B cell (primary cell): ENCODE measurements at regions not wholly inside any gene's neighbourhood (a gene's known extent, or its start where the extent isn't known, plus 50 kb on each side); places are given as distances from the start of the nearest gene placed in this dataset.

ENCODE experiments used
- ATAC-seq: fragments of 200-7000 bp; cut with Tn5 transposase; one replicate; pipeline ENCODE4 v1.10.0; 2021; ENCODE audit warnings: low read depth, mild to moderate bottlenecking, moderate number of reproducible peaks, moderate library complexity
- CTCF ChIA-PET: fragments of 350-600 bp; sonication (Branson Sonifier 250); formaldehyde crosslinking; loops from one replicate; lab custom pipeline; 2021; ENCODE audit warnings: antibody characterized with exemption, inconsistent platforms; lab: Charles Lee
- POLR2A ChIA-PET: fragments of 350-600 bp; sonication (Branson Sonifier 250); formaldehyde crosslinking; loops from one replicate; lab custom pipeline; 2021; ENCODE audit warnings: antibody characterized with exemption; lab: Charles Lee
- DNase-seq: peaks from one replicate; pipeline ENCODE4 v3.0.0; 2013
- H2AFZ ChIP-seq: 2 replicates; pipeline ENCODE4 v1.6.1; 2012; ENCODE audit warnings: mild to moderate bottlenecking, low read depth, low read length; ENCODE audit not compliant: insufficient read depth, poor library complexity, severe bottlenecking
- H3K27ac ChIP-seq, 2 donors: 1 replicate in 1 of 2; 2 replicates in 1 of 2; pipeline ENCODE4 v1.5.1; 2012 to 2013; ENCODE audit warnings: low read length in 2 of 2, mild to moderate bottlenecking in 2 of 2, moderate library complexity in 1 of 2
- H3K27me3 ChIP-seq, 4 experiments: fragments of 200-600 bp in 1 of 4; sonication (generic) in 1 of 4; replicated peaks in 1 of 4; 1 replicate in 2 of 4; 2 replicates in 2 of 4; pipeline versions ENCODE4 v1.6.1 to v1.7.0; 2013 to 2016; ENCODE audit warnings: low read length in 3 of 4, mild to moderate bottlenecking in 2 of 4, mixed read lengths in 1 of 4, moderate library complexity in 1 of 4; ENCODE audit not compliant: insufficient read depth in 4 of 4, control insufficient read depth in 3 of 4; ENCODE audit errors: control extremely low read depth in 1 of 4
- H3K36me3 ChIP-seq, 2 experiments: replicated peaks in 1 of 2; 1 replicate in 1 of 2; 2 replicates in 1 of 2; pipeline versions ENCODE4 v1.6.1 to v1.7.1; 2013; ENCODE audit warnings: low read length in 1 of 2; ENCODE audit not compliant: insufficient read depth in 2 of 2, control insufficient read depth in 1 of 2; ENCODE audit errors: control extremely low read depth in 1 of 2, extremely low read depth in 1 of 2
- H3K4me1 ChIP-seq, 2 donors: fragments of 200-600 bp in 1 of 2; sonication (generic) in 1 of 2; 1 replicate in 1 of 2; 2 replicates in 1 of 2; pipeline versions ENCODE4 v1.5.1 to v1.6.1; 2013 to 2017; ENCODE audit warnings: low read length in 2 of 2; ENCODE audit not compliant: control insufficient read depth in 2 of 2, insufficient read depth in 2 of 2
- H3K4me2 ChIP-seq: replicated peaks from 2 replicates; pipeline ENCODE3; 2012; ENCODE audit warnings: mild to moderate bottlenecking, low read depth, low read length; ENCODE audit not compliant: poor library complexity, severe bottlenecking
- H3K4me3 ChIP-seq, 5 experiments: fragments of 200-600 bp in 1 of 5; sonication (generic) in 1 of 5; 1 replicate in 3 of 5; 2 replicates in 2 of 5; pipeline versions ENCODE4 v1.5.1 to v1.7.0; 2011 to 2016; ENCODE audit warnings: low read length in 4 of 5, mild to moderate bottlenecking in 4 of 5, low read depth in 2 of 5, control low read depth in 1 of 5, moderate library complexity in 1 of 5; ENCODE audit not compliant: insufficient read depth in 1 of 5; ENCODE audit errors: control extremely low read depth in 1 of 5, extremely low read depth in 1 of 5
- H3K79me2 ChIP-seq: fragments of 200-600 bp; sonication (generic); one replicate; pipeline ENCODE4 v1.6.0; 2016; ENCODE audit warnings: low read length; ENCODE audit not compliant: control insufficient read depth, insufficient read depth
- H3K9ac ChIP-seq: fragments of 200-600 bp; sonication (generic); 2 replicates; pipeline ENCODE4 v1.6.1; 2017; ENCODE audit warnings: mild to moderate bottlenecking, low read length, moderate library complexity
- H3K9me3 ChIP-seq, 3 donors: one replicate each; pipeline versions ENCODE4 v1.6.1 to v1.7.1; 2013; ENCODE audit warnings: low read length in 2 of 3; ENCODE audit not compliant: control insufficient read depth in 2 of 3, insufficient read depth in 1 of 3; ENCODE audit errors: control extremely low read depth in 1 of 3
- H4K20me1 ChIP-seq: 2 replicates; pipeline ENCODE4 v1.6.0; 2012; ENCODE audit warnings: mild to moderate bottlenecking, low read length; ENCODE audit not compliant: insufficient read depth, control insufficient read depth, poor library complexity, severe bottlenecking
- H3K27ac Mint-ChIP-seq: one replicate; pipeline ENCODE4 v1.8.0; 2021; ENCODE audit warnings: mixed read lengths
- H3K27me3 Mint-ChIP-seq: one replicate; pipeline ENCODE4 v1.8.0; 2021; ENCODE audit warnings: mixed read lengths
- H3K4me1 Mint-ChIP-seq: one replicate; pipeline ENCODE4 v1.8.0; 2021; ENCODE audit warnings: mixed read lengths
- H3K4me3 Mint-ChIP-seq: one replicate; pipeline ENCODE4 v1.8.0; 2021; ENCODE audit warnings: mixed read lengths
- H3K9me3 Mint-ChIP-seq: one replicate; pipeline ENCODE4 v1.8.0; 2022; ENCODE audit warnings: mixed read lengths; ENCODE audit not compliant: insufficient read depth
- CTCF ChIP-seq: fragments of 200-600 bp; IDR thresholded peaks from one replicate; pipeline ENCODE4 v1.8.0; 2022; ENCODE audit warnings: antibody characterized with exemption, mild to moderate bottlenecking
- EZH2 ChIP-seq: IDR thresholded peaks from 2 replicates; pipeline ENCODE4 v1.6.1; 2012; ENCODE audit warnings: borderline replicate concordance, low read depth, mild to moderate bottlenecking, moderate library complexity, low read length; ENCODE audit not compliant: insufficient read depth, poor library complexity, severe bottlenecking
- WGBS: methylation state at CpG from one replicate; pipeline ENCODE4 v1.1.5; 2013; ENCODE audit warnings: missing lambda C conversion rate; ENCODE audit not compliant: insufficient coverage; 5-methylcytosine and 5-hydroxymethylcytosine counted together
- intact Hi-C: fragments of 100-400 bp; cut with micrococcal nuclease; formaldehyde crosslinking; loops from one replicate; pipeline ENCODE4 v1.10.0; 2022

GRCh38 chr6:82766476-82766875, 299.2 kb downstream of the UBE3D start:
- Histone ChIP-seq H3K27me3 (no peaks in the 10 kb centered on the region), H3K4me1 (no peaks in the 10 kb centered on the region), H3K9ac (no peak overlapping the region), H3K36me3 (no peaks in the 10 kb centered on the region), H3K4me2 (no peak overlapping the region), H3K79me2 (no peaks in the 10 kb centered on the region), H3K9me3 (no peaks in the 10 kb centered on the region), H3K4me3 (no peak overlapping the region), H3K27ac (no peak overlapping the region), H2AFZ (no peak overlapping the region), H4K20me1 (no peaks in the 10 kb centered on the region)
- H3K4me1 Mint-ChIP-seq = no peaks in the 10 kb centered on the region
- POLR2A ChIA-PET = no interaction called here
- CTCF ChIA-PET = no interaction called here
- DNase-seq (no peak), ATAC-seq (no peak)
- intact Hi-C loops = no loop called here
- WGBS = no CpG with 5 or more reads among the region's 1 CpG
- no peaks in the 10 kb centered on the region for H3K27me3 Mint-ChIP-seq
- no peaks in the 10 kb centered on the region for H3K9me3 Mint-ChIP-seq
- TF ChIP-seq EZH2 (no peak), CTCF (no peak)
- no peak overlapping the region for H3K27ac Mint-ChIP-seq
- no peak overlapping the region for H3K4me3 Mint-ChIP-seq

- intact Hi-C loops = no loop called here
- Histone ChIP-seq H3K36me3 (no peaks in the 10 kb centered on the region), H3K4me3 (no peak overlapping the region), H3K9ac (no peak overlapping the region), H3K4me1 (no peaks in the 10 kb centered on the region), H4K20me1 (no peaks in the 10 kb centered on the region), H3K27me3 (no peaks in the 10 kb centered on the region), H3K79me2 (no peaks in the 10 kb centered on the region), H2AFZ (no peak overlapping the region), H3K4me2 (no peak overlapping the region), H3K27ac (no peak overlapping the region), H3K9me3 (no peaks in the 10 kb centered on the region)
- Mint-ChIP-seq H3K27me3 (no peaks in the 10 kb centered on the region), H3K4me3 (no peak overlapping the region), H3K4me1 (no peaks in the 10 kb centered on the region), H3K27ac (no peak overlapping the region), H3K9me3 (no peaks in the 10 kb centered on the region)
- CTCF ChIA-PET = no interaction called here
- ATAC-seq (no peak), DNase-seq (no peak)
- POLR2A ChIA-PET = no interaction called here
- TF ChIP-seq EZH2 (no peak), CTCF (no peak)
- WGBS = no CpG with 5 or more reads among the region's 5 CpGs
Observed at GRCh38 chr6:82767037-82767436, 298.6 kb downstream of the UBE3D start.
